CD4-positive, alpha-beta T cell treated with Interleukin-4 for 4 hours (primary cell): ENCODE measurements at regions not wholly inside any gene's neighbourhood (a gene's known extent, or its start where the extent isn't known, plus 50 kb on each side); places are given as distances from the start of the nearest gene placed in this dataset.
"Not testable (repeated sequence)": the region's sequence is repeated elsewhere in the genome, so short reads cannot be mapped to it uniquely, and the experiment has no call there.

Experiments used
- DNase-seq: peaks from one replicate; pipeline ENCODE4 v3.0.0-alpha.2; 2020

DNA sequence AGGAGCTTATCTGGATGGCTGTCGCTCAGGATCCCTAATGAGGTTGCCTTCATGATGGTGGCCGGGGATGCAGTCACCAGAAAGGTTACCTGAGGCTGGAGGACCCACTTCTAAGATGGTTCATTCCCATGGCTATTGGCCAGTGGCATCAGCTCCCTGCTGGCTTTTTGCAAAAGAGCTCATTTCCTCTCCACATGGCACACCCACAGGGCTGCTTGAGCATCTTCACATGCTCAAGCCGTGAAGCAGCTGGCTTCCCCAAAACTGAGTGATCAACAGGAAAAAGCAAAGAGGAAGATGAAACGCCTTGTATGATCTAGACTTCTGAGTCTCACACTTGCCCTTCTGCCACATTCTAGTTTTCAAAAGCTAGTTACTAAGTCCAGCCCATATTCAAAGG is 124.6 kb upstream of the CXADR start:
- no peak for DNase-seq

DNA sequence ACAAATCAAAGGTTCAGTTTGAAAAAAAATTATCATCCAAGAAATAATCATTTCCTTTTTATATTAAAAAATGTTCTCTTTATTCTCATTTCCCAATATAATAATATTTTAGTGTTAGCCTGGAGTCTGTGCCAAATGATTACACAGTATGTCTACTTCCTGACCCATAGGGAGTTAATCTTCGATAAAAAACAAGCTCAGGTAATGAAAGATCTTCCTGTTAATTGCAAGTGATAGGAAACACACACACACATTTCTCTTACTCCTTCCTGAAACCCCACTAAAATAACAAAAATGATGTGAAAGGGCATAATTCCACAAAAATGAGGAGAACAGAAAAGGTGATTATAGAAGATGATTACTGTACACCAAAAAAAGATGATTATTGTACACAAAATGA is 123.5 kb upstream of the CXADR start:
- DNase-seq = no peak

DNA sequence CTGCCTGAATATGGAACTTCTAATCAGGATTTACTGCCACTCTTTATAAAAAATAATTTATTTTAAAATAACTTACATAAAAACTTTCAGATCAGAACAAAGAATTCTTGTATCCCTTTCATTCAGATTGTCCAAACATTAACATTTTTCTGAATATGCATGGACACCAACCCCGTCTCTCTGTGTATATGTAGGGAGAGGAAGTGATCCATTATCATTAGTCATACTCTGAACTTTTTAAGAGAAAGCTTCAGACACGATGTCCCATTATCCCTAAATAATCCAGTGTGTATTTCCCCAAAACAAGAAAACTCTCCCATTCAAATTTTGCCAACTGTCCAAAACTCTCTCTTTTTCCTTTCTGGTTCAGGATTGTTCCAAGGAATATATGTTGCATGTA is 122.3 kb upstream of the CXADR start:
- no peak for DNase-seq

DNA sequence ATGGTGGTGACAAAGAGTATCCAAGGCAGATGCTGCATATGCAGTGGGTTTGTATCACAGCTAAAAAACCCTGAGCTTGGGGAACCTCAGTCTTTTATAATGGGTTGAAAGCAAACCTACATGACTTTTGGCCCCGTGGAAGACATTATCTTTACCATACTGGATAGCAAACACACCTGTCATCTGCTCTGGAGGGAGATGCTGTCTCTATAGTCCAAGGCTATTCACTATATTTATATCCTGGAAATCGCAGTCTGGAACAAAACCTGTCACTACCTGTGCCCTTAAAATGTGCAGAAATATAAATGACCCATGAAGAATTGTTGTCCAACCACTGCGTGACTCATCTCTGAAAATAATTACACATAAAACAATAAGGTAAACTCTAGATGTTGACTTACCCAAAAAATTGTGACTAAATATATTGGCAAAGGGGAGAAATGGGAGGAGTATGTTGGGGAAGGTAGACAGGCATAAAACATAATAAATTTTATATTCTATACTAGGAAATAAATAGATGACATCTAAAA is 121.0 kb upstream of the CXADR start:
- no peak for DNase-seq

DNA sequence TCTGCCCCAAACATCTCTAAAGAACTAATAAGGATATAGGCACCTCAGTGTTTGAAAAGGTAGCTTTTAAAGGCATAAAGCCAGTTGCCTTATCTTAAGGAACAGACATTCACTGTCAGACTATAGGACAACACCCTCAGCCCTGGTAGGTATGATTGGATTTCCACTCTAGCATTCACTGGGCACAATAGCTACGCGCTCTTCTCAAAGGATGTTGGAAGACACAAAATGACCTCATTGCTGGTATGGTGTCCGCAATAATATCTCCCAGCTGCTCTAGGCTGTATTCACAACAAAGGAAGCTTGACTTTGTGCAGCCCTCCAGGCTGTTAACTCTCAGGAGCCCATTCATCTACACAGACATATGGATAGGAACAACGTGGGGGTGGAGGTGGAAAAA is 119.4 kb upstream of the CXADR start:
- no peak for DNase-seq

DNA sequence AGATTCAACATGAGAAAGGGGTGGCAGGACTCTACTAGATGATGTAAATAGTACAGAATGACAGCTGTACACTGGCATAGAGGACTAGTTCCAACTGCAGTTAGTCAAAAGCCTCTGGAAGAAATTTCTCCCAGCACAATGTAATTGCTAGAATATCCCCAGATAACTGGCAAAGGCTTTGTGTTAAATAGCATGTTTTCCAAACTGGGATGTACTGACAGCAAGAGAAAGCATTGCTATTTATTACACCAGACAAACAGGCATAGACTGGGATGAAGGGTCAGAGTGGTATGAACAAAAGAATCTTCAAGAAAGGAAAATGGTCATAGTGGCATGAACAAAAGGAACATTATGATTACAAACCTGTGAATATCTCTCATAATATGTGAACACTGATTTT is 115.9 kb upstream of the CXADR start:
- no peak for DNase-seq

DNA sequence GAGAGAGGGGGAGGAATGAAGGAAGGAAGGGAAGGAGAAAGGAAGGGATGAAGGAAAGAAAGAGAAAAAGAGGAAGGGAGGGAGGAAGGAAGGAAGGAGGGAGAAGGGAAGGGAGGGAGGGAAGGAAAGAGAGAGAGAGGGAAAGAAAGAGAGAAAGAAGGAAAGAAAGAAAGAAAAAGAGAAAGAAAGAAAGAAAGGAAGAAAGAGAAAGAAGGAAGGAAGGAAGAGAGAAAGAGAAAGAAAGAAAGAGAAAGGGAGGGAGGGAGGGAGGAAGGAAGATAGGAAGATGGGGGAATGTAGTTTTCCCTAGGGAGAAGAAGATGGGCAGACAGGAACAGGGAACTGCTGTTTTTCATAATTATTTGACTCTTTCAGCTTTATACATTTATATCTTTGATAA is 115.1 kb upstream of the CXADR start:
- no peak for DNase-seq

DNA sequence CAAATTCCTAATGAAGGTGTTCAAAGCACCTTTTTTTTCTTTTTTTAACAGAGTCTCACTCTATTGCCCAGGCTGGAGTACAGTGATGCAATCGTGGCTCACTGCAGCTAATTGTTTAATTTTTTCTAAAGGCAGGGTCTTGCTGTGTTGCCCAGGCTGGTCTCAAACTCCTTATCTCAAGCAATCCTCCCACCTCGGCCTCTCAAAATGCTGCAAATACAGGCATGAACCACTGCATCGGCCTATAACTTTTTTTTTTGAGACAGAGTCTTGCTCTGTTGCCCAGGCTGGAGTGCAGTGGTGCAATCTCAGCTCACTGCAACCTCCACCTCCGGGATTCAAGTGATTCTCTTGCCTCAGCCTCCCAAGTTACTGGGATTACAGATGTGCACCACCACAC is 113.9 kb upstream of the CXADR start:
- DNase-seq = not testable (repeated sequence)

DNA sequence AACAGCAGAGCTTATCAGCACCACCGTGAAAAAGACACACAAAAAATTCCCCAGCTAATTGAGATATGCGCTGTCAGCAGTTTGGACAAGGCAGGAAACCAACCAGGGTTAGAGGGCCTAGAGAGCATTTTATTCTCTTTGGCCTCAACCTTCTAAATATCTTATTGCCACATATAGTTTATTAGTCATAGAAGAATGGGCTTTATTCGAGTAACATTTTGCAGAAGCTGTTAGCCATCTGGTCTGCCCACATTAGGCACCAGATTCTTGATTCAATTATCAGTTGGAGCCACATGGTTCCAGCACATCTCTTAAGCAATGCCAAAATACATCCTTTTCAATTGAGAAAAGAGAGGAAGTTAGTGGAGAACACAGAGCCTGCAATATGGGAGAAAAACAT is 109.9 kb upstream of the CXADR start:
- no peak for DNase-seq

DNA sequence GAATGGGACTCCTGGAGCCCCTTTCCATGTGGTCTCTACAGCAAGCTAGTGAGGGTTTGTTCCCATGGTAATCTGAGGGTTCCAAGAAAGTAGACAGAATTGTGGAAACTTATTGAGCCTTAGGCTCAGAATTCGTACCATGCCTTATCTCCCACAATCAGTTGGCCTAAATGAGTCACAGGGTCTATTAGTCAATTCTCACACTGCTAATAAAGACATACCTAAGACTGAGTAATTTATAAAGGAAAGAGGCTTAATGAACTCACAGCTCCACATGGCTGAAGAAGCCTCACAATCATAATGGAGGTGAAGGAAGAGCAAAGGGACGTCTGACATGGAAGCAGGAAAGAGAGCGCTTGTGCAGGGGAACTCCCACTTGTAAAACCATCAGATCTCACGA is 106.6 kb upstream of the CXADR start:
- DNase-seq = no peak

DNA sequence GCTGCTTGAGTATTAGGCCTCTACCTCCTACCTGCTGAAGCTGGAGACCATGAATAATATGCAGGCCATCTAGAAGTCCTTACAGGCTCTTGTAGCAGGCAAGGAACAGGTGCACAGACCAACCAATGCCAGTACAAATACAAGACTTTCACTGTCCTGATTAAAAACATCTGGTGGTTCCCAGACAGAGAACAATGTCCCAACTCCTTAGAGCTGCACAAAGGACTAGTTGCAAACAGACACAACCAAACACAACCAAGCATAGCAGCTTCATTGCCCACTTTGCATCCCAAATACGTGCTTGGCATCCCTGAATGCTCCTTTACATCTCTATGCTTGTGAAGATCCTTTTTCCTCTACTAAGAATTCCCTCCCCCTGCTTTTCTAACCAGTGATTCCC is 98.1 kb upstream of the CXADR start:
- no peak for DNase-seq

DNA sequence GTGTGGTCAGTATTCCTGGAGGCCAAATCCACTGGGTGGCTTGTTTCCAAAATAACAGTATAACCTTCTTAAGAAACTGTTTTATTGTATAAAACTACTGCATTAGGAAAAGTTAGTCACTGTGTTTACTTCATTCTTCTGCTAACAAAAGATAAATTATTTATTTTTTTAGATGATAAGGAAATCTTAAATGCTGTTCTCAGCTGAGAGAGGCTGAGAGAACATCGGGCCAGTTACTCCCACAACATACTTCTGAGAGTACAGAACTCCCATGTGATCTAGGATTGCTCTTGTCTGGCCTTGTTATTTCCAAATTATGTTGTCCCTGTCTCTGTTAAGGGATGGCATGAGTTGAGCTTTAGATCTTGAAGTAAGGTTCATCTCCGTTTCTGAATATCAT is 96.7 kb upstream of the CXADR start:
- DNase-seq = no peak

DNA sequence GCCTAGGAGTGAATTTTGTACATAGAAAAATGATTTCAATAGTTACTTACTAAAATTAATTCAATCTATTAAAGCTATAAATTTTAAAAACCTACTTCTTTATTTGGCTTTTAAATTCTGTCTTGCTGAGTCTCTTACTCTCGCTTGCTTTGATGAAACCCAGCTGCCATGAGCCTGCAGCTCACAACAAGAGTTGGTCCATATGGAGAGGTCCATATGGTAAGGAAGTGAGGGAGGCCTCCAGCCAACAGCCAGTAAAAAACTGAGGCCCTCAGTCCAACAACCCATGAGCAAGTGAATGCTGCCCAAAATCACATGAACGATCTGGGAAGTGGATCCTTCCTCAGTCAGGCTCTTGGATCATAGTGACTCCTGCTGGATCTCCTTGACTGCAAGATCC is 89.9 kb upstream of the CXADR start:
- DNase-seq = no peak

DNA sequence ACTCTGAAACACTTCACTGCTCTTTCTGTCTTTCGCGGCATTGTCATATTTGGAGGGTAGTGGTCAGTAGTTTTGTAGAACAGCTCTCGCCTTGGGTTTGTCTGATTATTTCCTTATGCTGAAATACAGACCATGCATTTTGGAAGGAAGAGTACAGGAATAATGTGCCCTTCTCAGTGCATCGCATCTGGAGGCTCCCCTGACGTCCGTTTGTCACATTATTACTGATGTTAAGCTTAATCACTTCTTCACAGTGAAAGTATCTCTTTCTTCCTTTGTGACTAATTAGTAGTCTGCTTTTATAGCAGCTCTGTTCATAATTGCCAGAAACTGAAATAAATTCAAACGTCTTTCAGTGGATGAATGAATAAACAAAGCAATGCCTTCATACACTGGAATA is 85.7 kb upstream of the CXADR start:
- no peak for DNase-seq

DNA sequence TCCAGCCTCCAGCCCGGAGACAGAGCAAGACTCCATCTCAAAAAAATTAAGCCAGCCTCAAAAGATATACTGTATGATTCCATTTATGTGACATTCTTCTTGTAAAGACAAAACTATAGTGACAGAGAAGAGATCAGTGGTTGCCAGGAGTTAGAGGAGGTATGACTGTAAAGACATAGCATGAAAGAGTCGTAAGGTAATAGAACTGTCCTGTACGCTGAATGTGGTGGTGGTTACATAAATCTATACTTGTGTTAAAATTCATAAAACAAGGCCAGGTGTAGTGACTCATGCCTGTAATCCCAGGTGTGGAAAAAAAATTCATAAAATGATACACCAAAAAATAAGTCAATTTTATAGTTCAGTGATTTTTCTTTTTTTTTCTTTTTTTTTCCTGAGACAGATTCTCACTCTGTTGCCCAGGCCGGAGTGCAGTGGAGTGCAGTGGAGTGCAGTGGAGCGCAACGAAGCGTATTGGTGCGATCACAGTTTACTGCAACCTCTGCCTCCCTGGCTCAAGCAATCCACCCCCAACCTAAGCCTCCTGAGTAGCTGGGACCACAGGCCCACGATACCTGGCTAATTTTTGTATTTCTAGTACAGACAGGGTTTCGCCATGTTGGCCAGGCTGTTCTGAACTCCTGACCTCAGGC is 84.9 kb upstream of the CXADR start:
- DNase-seq = no peak

DNA sequence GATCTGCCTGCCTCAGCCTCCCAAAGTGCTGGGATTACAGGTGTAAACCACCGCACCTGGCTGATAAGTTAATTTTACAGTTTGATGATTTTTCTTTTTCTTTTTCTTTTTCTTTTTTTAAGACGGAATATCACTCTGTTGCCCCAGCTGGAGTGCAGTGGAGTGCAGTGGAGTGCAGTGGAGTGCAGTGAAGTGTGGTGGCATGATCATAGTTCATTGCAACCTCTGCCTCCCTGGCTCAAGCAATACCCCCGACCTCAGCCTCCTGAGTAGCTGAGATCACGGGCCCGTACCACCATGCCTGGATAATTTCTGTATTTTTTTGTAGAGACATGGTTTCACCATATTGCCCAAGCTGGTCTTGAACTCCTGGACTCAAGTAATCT is 84.4 kb upstream of the CXADR start:
- DNase-seq = no peak

DNA sequence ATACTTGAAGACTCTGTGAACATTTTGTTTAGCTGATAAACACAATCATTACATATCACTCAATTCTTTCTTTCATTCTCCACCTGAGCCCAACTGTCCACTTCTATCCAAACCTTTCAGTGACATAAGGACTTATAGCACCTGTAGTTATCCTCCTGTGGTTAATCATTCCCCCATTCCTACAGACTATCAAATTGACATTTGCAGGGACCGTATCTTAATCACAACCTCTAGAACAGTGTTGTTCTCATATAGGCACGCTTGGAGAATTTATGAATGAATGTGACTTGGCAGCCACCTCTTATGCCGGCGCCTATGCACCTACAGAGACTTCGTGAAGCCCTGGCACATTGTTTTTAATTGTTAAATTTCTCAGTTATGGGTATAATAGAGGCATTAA is 83.9 kb upstream of the CXADR start:
- DNase-seq = no peak

DNA sequence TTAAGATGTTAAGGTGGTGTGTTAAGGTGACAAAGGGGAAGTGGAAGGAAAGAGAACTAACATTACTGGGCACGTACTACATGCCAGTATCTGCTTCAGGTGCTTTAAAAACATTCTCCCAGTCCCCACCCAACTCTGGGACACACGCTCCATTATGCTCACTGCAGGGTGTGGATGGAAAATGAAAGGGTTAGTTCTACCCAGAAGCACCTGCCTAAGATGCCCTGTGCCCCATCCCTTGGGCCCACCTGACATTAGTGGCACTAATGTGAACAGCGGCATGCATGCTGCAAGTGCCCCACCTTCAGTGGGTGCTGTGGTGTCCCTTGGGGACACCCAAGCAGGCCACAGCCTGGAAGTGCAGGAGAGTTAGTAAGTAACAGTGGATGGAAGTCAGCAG is 82.9 kb upstream of the CXADR start:
- DNase-seq = no peak

DNA sequence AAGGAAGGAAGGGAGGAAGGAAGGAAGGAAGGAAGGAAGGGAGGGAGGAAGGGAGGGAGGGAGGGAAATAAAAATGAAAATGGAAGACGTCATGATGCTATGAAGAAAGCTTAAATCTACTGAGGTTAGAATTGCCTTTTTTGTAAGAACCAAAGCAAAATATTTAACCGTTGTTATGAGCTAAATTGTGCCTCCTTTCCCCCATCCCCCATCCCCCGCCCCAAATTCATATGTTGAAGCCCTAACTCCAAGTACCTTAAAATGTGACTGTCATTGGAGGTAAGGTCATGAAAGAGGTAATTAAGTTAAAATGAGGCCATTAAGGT is 80.1 kb upstream of the CXADR start:
- no peak for DNase-seq

DNA sequence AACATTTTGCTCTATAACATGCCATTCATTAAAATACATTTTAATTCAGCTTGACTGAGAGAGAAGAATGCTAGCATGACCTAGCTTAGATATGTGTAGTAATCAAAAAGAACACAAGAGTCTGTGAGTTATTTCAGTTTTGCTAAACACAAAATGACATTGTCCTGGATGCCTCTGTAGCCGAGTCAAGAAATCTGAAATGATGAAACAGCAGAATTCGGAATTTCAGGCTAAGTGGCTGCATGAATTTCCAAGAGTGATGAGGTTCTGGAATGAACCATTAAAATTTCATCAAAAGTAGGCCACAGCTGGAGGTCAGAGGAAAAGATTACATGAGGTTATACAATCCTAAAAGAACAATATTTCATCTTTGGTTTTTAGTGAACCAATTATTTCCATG is 79.1 kb upstream of the CXADR start:
- DNase-seq = no peak

DNA sequence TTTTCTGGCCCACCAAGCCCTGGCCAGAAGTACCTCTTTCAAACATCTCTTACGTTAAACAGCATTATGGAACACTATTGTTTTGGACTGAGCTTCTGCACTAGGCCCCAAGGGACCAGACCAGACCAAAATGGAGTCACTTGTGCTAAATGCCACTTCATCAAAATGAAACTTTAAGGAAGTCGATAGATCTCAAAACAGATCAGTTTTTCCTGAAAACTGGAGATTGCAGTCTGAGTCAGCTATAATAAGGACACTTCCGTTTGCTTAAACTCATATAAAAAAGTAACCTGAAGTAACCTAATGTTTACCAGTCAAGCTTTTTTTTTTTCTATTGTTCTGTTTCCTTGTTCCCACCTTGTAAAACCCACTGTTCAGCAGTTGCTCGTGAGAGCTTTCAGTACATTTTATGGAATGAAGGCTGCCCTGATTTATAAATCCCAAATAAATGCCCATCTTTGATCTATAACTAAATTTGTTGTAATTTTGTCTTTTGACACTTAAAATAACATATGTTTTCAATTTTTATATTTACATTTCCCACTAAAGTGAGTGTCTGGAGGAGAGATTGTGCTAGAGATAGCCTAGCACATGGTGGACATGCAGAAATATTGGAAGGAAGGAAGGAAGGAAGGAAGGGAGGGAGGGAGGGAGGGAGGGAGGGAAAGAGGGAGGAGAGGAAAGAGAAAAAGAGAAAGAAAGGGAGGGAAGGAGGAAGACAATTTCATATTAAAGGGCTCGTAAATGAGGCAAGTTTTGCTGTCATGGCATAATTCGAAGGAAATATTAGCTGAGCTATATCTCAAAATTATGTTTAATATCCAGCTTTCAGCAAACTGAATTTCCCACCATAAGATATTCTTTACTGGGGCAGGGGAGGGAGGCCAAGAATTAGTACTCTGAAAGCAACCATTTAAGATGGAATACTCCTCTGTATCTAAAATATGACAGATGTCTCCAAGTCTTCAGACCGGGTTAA is 77.0 kb upstream of the CXADR start:
- DNase-seq = no peak

DNA sequence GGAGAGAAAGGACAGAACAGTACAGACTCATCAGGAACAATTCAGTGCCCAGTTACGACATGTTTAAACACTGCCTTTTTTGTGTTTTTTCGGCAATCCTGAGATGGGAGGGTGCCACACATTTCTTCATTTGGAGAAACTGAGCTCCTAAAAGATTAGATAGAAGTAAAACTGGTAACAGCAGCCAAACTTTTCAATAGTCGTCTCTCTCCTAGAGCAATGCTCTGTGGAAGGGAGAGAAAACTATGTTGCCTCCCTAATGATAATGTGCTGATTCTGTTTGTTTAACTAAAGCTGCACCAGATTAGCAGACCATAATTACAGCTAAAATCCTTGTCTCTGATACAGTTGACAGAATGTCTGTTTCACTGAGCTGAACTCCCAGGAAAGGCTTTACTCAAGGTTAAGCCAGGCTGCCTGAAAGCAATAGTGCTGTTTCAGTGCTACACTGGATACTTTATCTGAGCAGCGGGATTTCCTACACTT is 76.2 kb upstream of the CXADR start:
- DNase-seq = no peak

DNA sequence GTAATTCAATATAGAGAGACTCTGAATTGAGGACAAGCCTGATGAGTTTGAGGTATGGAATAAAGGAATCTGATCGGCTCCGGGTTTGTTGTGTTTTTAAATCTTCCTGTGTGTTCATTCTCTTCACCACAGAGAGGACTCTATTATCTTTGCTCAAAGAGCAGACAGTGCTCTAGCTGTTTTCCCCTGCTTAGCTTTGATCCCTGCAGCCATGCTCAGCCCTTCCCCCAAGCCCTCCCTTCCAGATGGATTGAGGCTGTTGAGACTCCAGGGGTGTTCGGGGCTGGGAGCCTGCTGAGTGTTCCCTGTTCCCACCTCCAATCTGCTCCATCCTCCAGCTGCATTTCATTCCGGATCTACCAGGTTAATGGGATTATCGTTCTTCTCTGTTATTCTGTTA is 74.2 kb upstream of the CXADR start:
- DNase-seq = no peak

DNA sequence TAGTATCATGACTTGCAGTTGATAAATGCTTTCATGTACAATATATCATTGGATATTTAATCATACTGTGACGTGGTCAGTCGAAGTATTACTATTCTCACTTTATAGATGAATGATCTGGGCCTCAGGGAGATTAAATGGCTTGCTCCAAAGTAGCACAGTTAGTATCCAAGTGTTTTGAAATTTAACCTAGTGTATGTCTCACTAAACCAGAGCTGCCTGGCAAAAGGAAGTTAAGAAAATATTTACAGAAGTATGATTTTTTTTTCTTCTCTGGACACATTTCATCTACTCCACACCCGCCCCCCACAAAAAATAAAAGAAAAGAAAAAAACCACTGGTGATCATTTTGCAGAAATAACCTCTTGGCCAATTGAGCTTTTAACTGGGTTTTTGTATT is 71.9 kb upstream of the CXADR start:
- DNase-seq = no peak
